Body of pancreas (tissue), 4 donors: ENCODE measurements at regions not wholly inside any gene's neighbourhood (a gene's known extent, or its start where the extent isn't known, plus 50 kb on each side); places are given as distances from the start of the nearest gene placed in this dataset.

Source experiments
- CTCF ChIP-seq, 7 experiments: fragments of 450-650 bp in 4 of 7; fragments of 200-600 bp in 3 of 7; sonication (generic) in 3 of 7; IDR thresholded peaks; one replicate each; pipeline ENCODE4 v1.5.1; 2016 to 2019; ENCODE audit warnings: antibody characterized with exemption in 7 of 7
- POLR2A ChIP-seq, 3 donors: fragments of 450-650 bp; IDR thresholded peaks; one replicate each; pipeline ENCODE4 v1.6.1; 2016; ENCODE audit warnings: antibody characterized with exemption in 3 of 3, mild to moderate bottlenecking in 2 of 3

- TF ChIP-seq CTCF (IDR thresholded peaks at IDR 0.05) (no peak), POLR2A (IDR thresholded peaks at IDR 0.05) (no peak)
These were observed 186.2 kb upstream of the NPSR1 start for GRCh38 chr7:34471844-34472243.
